B cell (primary cell): ENCODE measurements at regions not wholly inside any gene's neighbourhood (a gene's known extent, or its start where the extent isn't known, plus 50 kb on each side); places are given as distances from the start of the nearest gene placed in this dataset.
"Not testable (repeated sequence)": the region's sequence is repeated elsewhere in the genome, so short reads cannot be mapped to it uniquely, and the experiment has no call there.

ENCODE experiments used
- ATAC-seq: fragments of 200-7000 bp; cut with Tn5 transposase; one replicate; pipeline ENCODE4 v1.10.0; 2021; ENCODE audit warnings: low read depth, mild to moderate bottlenecking, moderate number of reproducible peaks, moderate library complexity
- CTCF ChIA-PET: fragments of 350-600 bp; sonication (Branson Sonifier 250); formaldehyde crosslinking; loops from one replicate; lab custom pipeline; 2021; ENCODE audit warnings: antibody characterized with exemption, inconsistent platforms; lab: Charles Lee
- POLR2A ChIA-PET: fragments of 350-600 bp; sonication (Branson Sonifier 250); formaldehyde crosslinking; loops from one replicate; lab custom pipeline; 2021; ENCODE audit warnings: antibody characterized with exemption; lab: Charles Lee
- DNase-seq: peaks from one replicate; pipeline ENCODE4 v3.0.0; 2013
- H2AFZ ChIP-seq: 2 replicates; pipeline ENCODE4 v1.6.1; 2012; ENCODE audit warnings: mild to moderate bottlenecking, low read depth, low read length; ENCODE audit not compliant: insufficient read depth, poor library complexity, severe bottlenecking
- H3K27ac ChIP-seq, 2 donors: 1 replicate in 1 of 2; 2 replicates in 1 of 2; pipeline ENCODE4 v1.5.1; 2012 to 2013; ENCODE audit warnings: low read length in 2 of 2, mild to moderate bottlenecking in 2 of 2, moderate library complexity in 1 of 2
- H3K27me3 ChIP-seq, 4 experiments: fragments of 200-600 bp in 1 of 4; sonication (generic) in 1 of 4; replicated peaks in 1 of 4; 1 replicate in 2 of 4; 2 replicates in 2 of 4; pipeline versions ENCODE4 v1.6.1 to v1.7.0; 2013 to 2016; ENCODE audit warnings: low read length in 3 of 4, mild to moderate bottlenecking in 2 of 4, mixed read lengths in 1 of 4, moderate library complexity in 1 of 4; ENCODE audit not compliant: insufficient read depth in 4 of 4, control insufficient read depth in 3 of 4; ENCODE audit errors: control extremely low read depth in 1 of 4
- H3K36me3 ChIP-seq, 2 experiments: replicated peaks in 1 of 2; 1 replicate in 1 of 2; 2 replicates in 1 of 2; pipeline versions ENCODE4 v1.6.1 to v1.7.1; 2013; ENCODE audit warnings: low read length in 1 of 2; ENCODE audit not compliant: insufficient read depth in 2 of 2, control insufficient read depth in 1 of 2; ENCODE audit errors: control extremely low read depth in 1 of 2, extremely low read depth in 1 of 2
- H3K4me1 ChIP-seq, 2 donors: fragments of 200-600 bp in 1 of 2; sonication (generic) in 1 of 2; 1 replicate in 1 of 2; 2 replicates in 1 of 2; pipeline versions ENCODE4 v1.5.1 to v1.6.1; 2013 to 2017; ENCODE audit warnings: low read length in 2 of 2; ENCODE audit not compliant: control insufficient read depth in 2 of 2, insufficient read depth in 2 of 2
- H3K4me2 ChIP-seq: replicated peaks from 2 replicates; pipeline ENCODE3; 2012; ENCODE audit warnings: mild to moderate bottlenecking, low read depth, low read length; ENCODE audit not compliant: poor library complexity, severe bottlenecking
- H3K4me3 ChIP-seq, 5 experiments: fragments of 200-600 bp in 1 of 5; sonication (generic) in 1 of 5; 1 replicate in 3 of 5; 2 replicates in 2 of 5; pipeline versions ENCODE4 v1.5.1 to v1.7.0; 2011 to 2016; ENCODE audit warnings: low read length in 4 of 5, mild to moderate bottlenecking in 4 of 5, low read depth in 2 of 5, control low read depth in 1 of 5, moderate library complexity in 1 of 5; ENCODE audit not compliant: insufficient read depth in 1 of 5; ENCODE audit errors: control extremely low read depth in 1 of 5, extremely low read depth in 1 of 5
- H3K79me2 ChIP-seq: fragments of 200-600 bp; sonication (generic); one replicate; pipeline ENCODE4 v1.6.0; 2016; ENCODE audit warnings: low read length; ENCODE audit not compliant: control insufficient read depth, insufficient read depth
- H3K9ac ChIP-seq: fragments of 200-600 bp; sonication (generic); 2 replicates; pipeline ENCODE4 v1.6.1; 2017; ENCODE audit warnings: mild to moderate bottlenecking, low read length, moderate library complexity
- H3K9me3 ChIP-seq, 3 donors: one replicate each; pipeline versions ENCODE4 v1.6.1 to v1.7.1; 2013; ENCODE audit warnings: low read length in 2 of 3; ENCODE audit not compliant: control insufficient read depth in 2 of 3, insufficient read depth in 1 of 3; ENCODE audit errors: control extremely low read depth in 1 of 3
- H4K20me1 ChIP-seq: 2 replicates; pipeline ENCODE4 v1.6.0; 2012; ENCODE audit warnings: mild to moderate bottlenecking, low read length; ENCODE audit not compliant: insufficient read depth, control insufficient read depth, poor library complexity, severe bottlenecking
- H3K27ac Mint-ChIP-seq: one replicate; pipeline ENCODE4 v1.8.0; 2021; ENCODE audit warnings: mixed read lengths
- H3K27me3 Mint-ChIP-seq: one replicate; pipeline ENCODE4 v1.8.0; 2021; ENCODE audit warnings: mixed read lengths
- H3K4me1 Mint-ChIP-seq: one replicate; pipeline ENCODE4 v1.8.0; 2021; ENCODE audit warnings: mixed read lengths
- H3K4me3 Mint-ChIP-seq: one replicate; pipeline ENCODE4 v1.8.0; 2021; ENCODE audit warnings: mixed read lengths
- H3K9me3 Mint-ChIP-seq: one replicate; pipeline ENCODE4 v1.8.0; 2022; ENCODE audit warnings: mixed read lengths; ENCODE audit not compliant: insufficient read depth
- CTCF ChIP-seq: fragments of 200-600 bp; IDR thresholded peaks from one replicate; pipeline ENCODE4 v1.8.0; 2022; ENCODE audit warnings: antibody characterized with exemption, mild to moderate bottlenecking
- EZH2 ChIP-seq: IDR thresholded peaks from 2 replicates; pipeline ENCODE4 v1.6.1; 2012; ENCODE audit warnings: borderline replicate concordance, low read depth, mild to moderate bottlenecking, moderate library complexity, low read length; ENCODE audit not compliant: insufficient read depth, poor library complexity, severe bottlenecking
- WGBS: methylation state at CpG from one replicate; pipeline ENCODE4 v1.1.5; 2013; ENCODE audit warnings: missing lambda C conversion rate; ENCODE audit not compliant: insufficient coverage; 5-methylcytosine and 5-hydroxymethylcytosine counted together
- intact Hi-C: fragments of 100-400 bp; cut with micrococcal nuclease; formaldehyde crosslinking; loops from one replicate; pipeline ENCODE4 v1.10.0; 2022

DNA sequence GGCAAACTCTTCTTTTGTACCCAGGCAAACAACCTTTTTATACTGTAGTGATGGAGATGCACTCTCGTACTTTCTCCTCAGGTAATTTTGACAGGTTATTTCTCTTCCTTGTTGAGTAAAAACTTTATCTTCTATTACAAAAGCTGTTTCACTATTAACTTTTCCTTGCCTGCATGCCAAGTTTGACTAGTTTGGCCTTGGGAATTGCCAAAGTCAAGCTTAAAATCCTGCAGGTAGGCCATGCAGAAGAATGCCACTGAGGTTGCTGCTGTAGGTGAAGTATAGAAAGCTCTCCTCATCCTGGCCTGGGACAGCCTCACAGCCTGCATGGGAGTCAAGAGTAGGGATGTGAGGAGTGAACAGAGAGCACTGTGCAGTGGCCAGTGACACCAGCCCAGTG lies 1293.5 kb upstream of the CHAC2 start:
- H3K9ac ChIP-seq, result no peak overlapping the region
- intact Hi-C loops, result no loop called here
- no peaks in the 10 kb centered on the region for H4K20me1 ChIP-seq
- Mint-ChIP-seq H3K9me3 (peaks cover 2% of the 10 kb centered on the region), H3K27ac (no peak overlapping the region), H3K4me1 (no peaks in the 10 kb centered on the region), H3K4me3 (no peak overlapping the region), H3K27me3 (no peaks in the 10 kb centered on the region)
- ATAC-seq, result no peak
- no peak overlapping the region for H3K27ac ChIP-seq
- no peak overlapping the region for H3K4me3 ChIP-seq
- H3K79me2 ChIP-seq, result no peaks in the 10 kb centered on the region
- H3K9me3 ChIP-seq, result peaks cover 0 to 7% (median 2%) of the 10 kb centered on the region in 3 donors
- no peak for DNase-seq
- ChIA-PET POLR2A (no interaction called here), CTCF (no interaction called here)
- no peaks in the 10 kb centered on the region for H3K36me3 ChIP-seq
- no peak overlapping the region for H2AFZ ChIP-seq
- H3K4me1 ChIP-seq, result no peaks in the 10 kb centered on the region
- H3K4me2 ChIP-seq, result no peak overlapping the region
- no CpG with 5 or more reads among the region's 1 CpG for WGBS
- TF ChIP-seq CTCF, result no peak
- no peak for TF ChIP-seq EZH2
- no peaks in the 10 kb centered on the region for H3K27me3 ChIP-seq

DNA sequence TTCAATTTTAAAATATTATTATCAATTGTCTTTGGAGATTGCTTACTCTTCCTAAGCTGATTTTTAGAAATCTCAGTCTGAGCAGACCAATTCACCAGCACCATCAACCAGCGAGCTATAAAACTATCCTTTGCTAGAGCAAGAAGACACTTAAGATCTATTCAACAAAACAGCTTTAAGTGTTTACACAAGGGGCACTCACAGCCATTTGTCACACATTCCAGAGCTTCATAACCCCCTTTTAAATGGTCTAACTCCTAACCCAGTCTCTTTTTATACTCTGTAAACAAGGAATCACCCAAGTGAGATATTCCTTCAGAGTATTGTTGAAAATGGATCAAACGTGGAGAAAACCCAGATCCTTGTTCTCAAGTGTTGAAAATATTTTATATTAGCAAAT lies 1294.1 kb upstream of the CHAC2 start:
- no peaks in the 10 kb centered on the region for H3K27me3 ChIP-seq
- H3K9me3 ChIP-seq, result peaks cover 0 to 7% (median 2%) of the 10 kb centered on the region in 3 donors
- no peak overlapping the region for H3K27ac ChIP-seq
- H3K4me3 Mint-ChIP-seq, result no peak overlapping the region
- peaks cover under 1% of the 10 kb centered on the region for H3K9me3 Mint-ChIP-seq
- ATAC-seq (no peak), DNase-seq (no peak)
- 100% methylated on average over 1 of the region's 2 CpGs for WGBS
- no peak overlapping the region for H3K4me2 ChIP-seq
- CTCF ChIA-PET, result no interaction called here
- H3K4me1 ChIP-seq, result no peaks in the 10 kb centered on the region
- H3K27me3 Mint-ChIP-seq, result no peaks in the 10 kb centered on the region
- no peaks in the 10 kb centered on the region for H3K79me2 ChIP-seq
- H3K36me3 ChIP-seq, result no peaks in the 10 kb centered on the region
- H3K4me1 Mint-ChIP-seq, result no peaks in the 10 kb centered on the region
- H2AFZ ChIP-seq, result no peak overlapping the region
- H3K27ac Mint-ChIP-seq, result no peak overlapping the region
- H4K20me1 ChIP-seq, result no peaks in the 10 kb centered on the region
- POLR2A ChIA-PET, result no interaction called here
- no peak overlapping the region for H3K4me3 ChIP-seq
- intact Hi-C loops, result no loop called here
- TF ChIP-seq EZH2 (no peak), CTCF (no peak)
- no peak overlapping the region for H3K9ac ChIP-seq

- H3K4me3 ChIP-seq, H3K9me3 Mint-ChIP-seq, H3K4me1 ChIP-seq, H3K27me3 ChIP-seq, H3K4me2 ChIP-seq, H4K20me1 ChIP-seq, DNase-seq, H3K9me3 ChIP-seq, H3K27me3 Mint-ChIP-seq, intact Hi-C loops, CTCF ChIA-PET, H3K4me1 Mint-ChIP-seq, H3K27ac Mint-ChIP-seq, H3K27ac ChIP-seq, H3K4me3 Mint-ChIP-seq, H2AFZ ChIP-seq, H3K9ac ChIP-seq, POLR2A ChIA-PET, H3K79me2 ChIP-seq, ATAC-seq, H3K36me3 ChIP-seq: not testable (repeated sequence)
- 90% methylated on average over 1 of the region's 1 CpG for WGBS
Measured at GRCh38 chr2:52470457-52470856, 1297.1 kb upstream of the CHAC2 start.
